Ureter (tissue), 1 donor: ENCODE measurements at regions not wholly inside any gene's neighbourhood (a gene's known extent, or its start where the extent isn't known, plus 50 kb on each side); places are given as distances from the start of the nearest gene placed in this dataset.
A peak's percentile ranks its signal among the peaks of the same experiment; 100 is the strongest.
"Not testable (repeated sequence)": the region's sequence is repeated elsewhere in the genome, so short reads cannot be mapped to it uniquely, and the experiment has no call there.

Experiments used
- DNase-seq: peaks from one replicate; pipeline ENCODE4 v3.0.0-alpha.2; 2020; ENCODE audit warnings: low spot score
- donor health status: DM: yes; HTN: yes; CAD: no.

- DNase-seq: no peak
Observed at GRCh38 chr21:28126521-28127174, 866.0 kb downstream of the LTN1 start.

- DNase-seq: no peak
Observed at GRCh38 chr21:28124541-28124940, 868.1 kb downstream of the LTN1 start.

- no peak for DNase-seq
Observed at GRCh38 chr21:28118570-28118969, 874.1 kb downstream of the LTN1 start.

- not testable (repeated sequence) for DNase-seq
Observed at GRCh38 chr21:28114986-28115385, 877.7 kb downstream of the LTN1 start.

- DNase-seq: no peak
Observed at GRCh38 chr21:28113718-28114117, 879.0 kb downstream of the LTN1 start.

GRCh38 chr21:28112511-28112910 lies 880.2 kb downstream of the LTN1 start:
- no peak for DNase-seq

GRCh38 chr21:28111151-28111619 lies 881.5 kb downstream of the LTN1 start:
- DNase-seq: peak; percentile 62

- DNase-seq: no peak
Observed at GRCh38 chr21:28110716-28111115, 882.0 kb downstream of the LTN1 start.

GRCh38 chr21:28110074-28110473 lies 882.6 kb downstream of the LTN1 start:
- DNase-seq: no peak

- no peak for DNase-seq
Observed at GRCh38 chr21:28106370-28106890, 886.2 kb downstream of the LTN1 start.

GRCh38 chr21:28104346-28104745 lies 888.3 kb downstream of the LTN1 start:
- no peak for DNase-seq

GRCh38 chr21:28100366-28100765 lies 892.3 kb downstream of the LTN1 start:
- DNase-seq: no peak

GRCh38 chr21:28099001-28099705 lies 893.5 kb downstream of the LTN1 start:
- no peak for DNase-seq

GRCh38 chr21:28091466-28091865 lies 901.2 kb downstream of the LTN1 start:
- no peak for DNase-seq

- DNase-seq: no peak
Observed at GRCh38 chr21:28090546-28090945, 902.1 kb downstream of the LTN1 start.

- no peak for DNase-seq
Observed at GRCh38 chr21:28089599-28090441, 902.9 kb downstream of the LTN1 start.

- DNase-seq: no peak
Observed at GRCh38 chr21:28086861-28087581, 905.7 kb downstream of the LTN1 start.

- no peak for DNase-seq
Observed at GRCh38 chr21:28084951-28085350, 907.7 kb downstream of the LTN1 start.

- no peak for DNase-seq
Observed at GRCh38 chr21:28083350-28083749, 909.3 kb downstream of the LTN1 start.

- no peak for DNase-seq
Observed at GRCh38 chr21:28078126-28078525, 914.6 kb downstream of the LTN1 start.

- DNase-seq: no peak
Observed at GRCh38 chr21:28074676-28075075, 918.0 kb downstream of the LTN1 start.

- no peak for DNase-seq
Observed at GRCh38 chr21:28072601-28073000, 920.1 kb downstream of the LTN1 start.
